Stimulated activated CD8-positive, alpha-beta memory T cell treated with anti-CD3 and anti-CD28 coated beads, Interleukin-15, amount 100 ng/mL, for 24 hours (primary cell): ENCODE measurements at regions not wholly inside any gene's neighbourhood (a gene's known extent, or its start where the extent isn't known, plus 50 kb on each side); places are given as distances from the start of the nearest gene placed in this dataset.
"Not testable (repeated sequence)": the region's sequence is repeated elsewhere in the genome, so short reads cannot be mapped to it uniquely, and the experiment has no call there.

ENCODE experiments used
- DNase-seq: peaks from one replicate; pipeline ENCODE4 v3.0.0-alpha.2; 2020; ENCODE audit warnings: low read depth

- DNase-seq, result no peak
Observed at GRCh38 chr13:48808683-48809082, 155.0 kb downstream of the CYSLTR2 start.

- no peak for DNase-seq
Observed at GRCh38 chr13:48810013-48810412, 156.3 kb downstream of the CYSLTR2 start.

- no peak for DNase-seq
Observed at GRCh38 chr13:48813518-48813917, 159.8 kb downstream of the CYSLTR2 start.

GRCh38 chr13:48816700-48817099, 159.0 kb upstream of the FNDC3A start:
- no peak for DNase-seq

- DNase-seq, result no peak
Observed at GRCh38 chr13:48817166-48817802, 158.4 kb upstream of the FNDC3A start.

- DNase-seq, result no peak
Observed at GRCh38 chr13:48818495-48819356, 157.0 kb upstream of the FNDC3A start.

GRCh38 chr13:48819376-48819775, 156.3 kb upstream of the FNDC3A start:
- DNase-seq, result no peak

GRCh38 chr13:48819899-48820298, 155.8 kb upstream of the FNDC3A start:
- DNase-seq, result no peak

- DNase-seq, result not testable (repeated sequence)
Observed at GRCh38 chr13:48823526-48823925, 152.2 kb upstream of the FNDC3A start.

GRCh38 chr13:48826039-48826438, 149.7 kb upstream of the FNDC3A start:
- DNase-seq, result no peak

GRCh38 chr13:48826922-48827454, 148.7 kb upstream of the FNDC3A start:
- DNase-seq, result not testable (repeated sequence)

- no peak for DNase-seq
Observed at GRCh38 chr13:48827709-48828108, 148.0 kb upstream of the FNDC3A start.

GRCh38 chr13:48828962-48829411, 146.7 kb upstream of the FNDC3A start:
- DNase-seq, result no peak

- DNase-seq, result no peak
Observed at GRCh38 chr13:48829536-48829935, 146.2 kb upstream of the FNDC3A start.

GRCh38 chr13:48831248-48831647, 144.5 kb upstream of the FNDC3A start:
- DNase-seq, result no peak

GRCh38 chr13:48833412-48833811, 142.3 kb upstream of the FNDC3A start:
- no peak for DNase-seq

GRCh38 chr13:48835326-48835725, 140.4 kb upstream of the FNDC3A start:
- not testable (repeated sequence) for DNase-seq

- DNase-seq, result no peak
Observed at GRCh38 chr13:48838193-48838973, 137.3 kb upstream of the FNDC3A start.

GRCh38 chr13:48839171-48839570, 136.5 kb upstream of the FNDC3A start:
- DNase-seq, result no peak

GRCh38 chr13:48840366-48840765, 135.3 kb upstream of the FNDC3A start:
- no peak for DNase-seq

- no peak for DNase-seq
Observed at GRCh38 chr13:48842316-48842715, 133.4 kb upstream of the FNDC3A start.

GRCh38 chr13:48843630-48844380, 131.9 kb upstream of the FNDC3A start:
- no peak for DNase-seq
